Psoas muscle (tissue), 7 donors: ENCODE measurements at regions not wholly inside any gene's neighbourhood (a gene's known extent, or its start where the extent isn't known, plus 50 kb on each side); places are given as distances from the start of the nearest gene placed in this dataset.

ENCODE experiments used
- ATAC-seq, 4 donors: fragments of 200-7000 bp; cut with Tn5 transposase; one replicate each; pipeline ENCODE4 v1.9.1; 2020; ENCODE audit warnings: moderate library complexity in 3 of 4, mild to moderate bottlenecking in 2 of 4
- DNase-seq, 2 donors: peaks; one replicate each; pipeline ENCODE4 v3.0.0-alpha.2; 2020
- H3K27ac ChIP-seq: fragments of 200-600 bp; one replicate; pipeline ENCODE4 v1.8.0; 2022
- H3K27me3 ChIP-seq, 3 donors: fragments of 200-600 bp in 1 of 3; one replicate each; pipeline versions ENCODE4 v1.6.1 to v1.8.0; 2013 to 2022; ENCODE audit warnings: low read length in 2 of 3, mild to moderate bottlenecking in 2 of 3, moderate library complexity in 1 of 3; ENCODE audit not compliant: insufficient read depth in 3 of 3
- H3K36me3 ChIP-seq, 2 donors: fragments of 200-600 bp in 1 of 2; one replicate each; pipeline versions ENCODE4 v1.6.1 to v1.8.0; 2013 to 2022; ENCODE audit warnings: low read depth in 1 of 2, mild to moderate bottlenecking in 1 of 2, moderate library complexity in 1 of 2; ENCODE audit not compliant: insufficient read depth in 1 of 2
- H3K4me1 ChIP-seq: fragments of 200-600 bp; one replicate; pipeline ENCODE4 v1.8.0; 2022
- H3K4me3 ChIP-seq: fragments of 200-600 bp; one replicate; pipeline ENCODE4 v1.8.0; 2022; ENCODE audit warnings: mild to moderate bottlenecking
- H3K9me3 ChIP-seq: fragments of 200-600 bp; one replicate; pipeline ENCODE4 v1.8.0; 2022
- CTCF ChIP-seq: fragments of 200-600 bp; IDR thresholded peaks from one replicate; pipeline ENCODE4 v1.8.0; 2022; ENCODE audit warnings: antibody characterized with exemption
- WGBS, 3 donors: extraction: QIAGEN DNeasy Blood & Tissue Kit; methylation state at CpG; one replicate each; pipeline versions ENCODE4 v1.1.6 to v1.1.7; 2013; 5-methylcytosine and 5-hydroxymethylcytosine counted together
- intact Hi-C, 2 donors: fragments of 100-400 bp; cut with DNase I; formaldehyde crosslinking; loops; one replicate each; pipeline versions ENCODE4 v1.11.0 to v1.14.2; 2022
- donor health status: healthy with polysubstance abuse.
- donor health status: DM: no; HTN: no; CAD: no; lungs with moderate emphysema.
- donor health status: Bipolar disorder and iron deficiency.
- donor health status: healthy.
- donor health status: DM: yes; HTN: yes; CAD: no.
- donor health status: DM: no; HTN: no; CAD: no.
- donor health status: DM: yes; HTN: yes; CAD: no.

GRCh38 chr10:44619521-44619920 is 234.6 kb upstream of the CXCL12 start:
- TF ChIP-seq CTCF = no peak
- Histone ChIP-seq H3K27ac (no peak overlapping the region), H3K4me3 (no peak overlapping the region), H3K9me3 (no peaks in the 10 kb centered on the region), H3K4me1 (no peaks in the 10 kb centered on the region), H3K27me3 (no peaks in the 10 kb centered on the region), H3K36me3 (no peaks in the 10 kb centered on the region)
- WGBS, 3 donors = 0% methylated on average over 1 of the region's 1 CpG
- DNase-seq = no peak
- no peak for ATAC-seq
- intact Hi-C loops = no loop called here

- DNase-seq (no peak), ATAC-seq (no peak)
- H3K36me3 ChIP-seq = no peaks in the 10 kb centered on the region
- no peaks in the 10 kb centered on the region for H3K27me3 ChIP-seq
- no peak for TF ChIP-seq CTCF
- H3K27ac ChIP-seq = no peak overlapping the region
- no peaks in the 10 kb centered on the region for H3K4me1 ChIP-seq
- 48 to 56% (median 51%) methylated on average over 3 of the region's 3 CpGs for WGBS, 3 donors
- intact Hi-C loops = no loop called here
- no peaks in the 10 kb centered on the region for H3K9me3 ChIP-seq
- no peak overlapping the region for H3K4me3 ChIP-seq
Measured at GRCh38 chr10:44619975-44620374, 235.1 kb upstream of the CXCL12 start.

- no peak for DNase-seq
- H3K27me3 ChIP-seq = no peaks in the 10 kb centered on the region
- H3K9me3 ChIP-seq = no peaks in the 10 kb centered on the region
- no peaks in the 10 kb centered on the region for H3K36me3 ChIP-seq
- H3K27ac ChIP-seq = no peak overlapping the region
- ATAC-seq = no peak
- WGBS, 3 donors = 72 to 80% (median 76%) methylated on average over 6 of the region's 6 CpGs
- no peak overlapping the region for H3K4me3 ChIP-seq
- TF ChIP-seq CTCF = no peak
- intact Hi-C loops = no loop called here
- peaks cover 8% of the 10 kb centered on the region for H3K4me1 ChIP-seq
Measured at GRCh38 chr10:44627591-44628354, 242.9 kb upstream of the CXCL12 start.

- Histone ChIP-seq H3K4me3 (no peak overlapping the region), H3K27ac (no peak overlapping the region), H3K9me3 (no peaks in the 10 kb centered on the region), H3K36me3 (no peaks in the 10 kb centered on the region), H3K4me1 (peaks cover 8% of the 10 kb centered on the region), H3K27me3 (no peaks in the 10 kb centered on the region)
- peak in 2 of 4 donors; percentile 35 to 46 for ATAC-seq
- no peak for DNase-seq
- intact Hi-C loops = no loop called here
- 12 to 28% (median 20%) methylated on average over 2 of the region's 2 CpGs for WGBS, 3 donors
- TF ChIP-seq CTCF = no peak
Measured at GRCh38 chr10:44628921-44629320, 244.0 kb upstream of the CXCL12 start.

- H3K4me1 ChIP-seq = no peaks in the 10 kb centered on the region
- no peak for TF ChIP-seq CTCF
- H3K27ac ChIP-seq = no peak overlapping the region
- DNase-seq = no peak
- no peaks in the 10 kb centered on the region for H3K27me3 ChIP-seq
- intact Hi-C loops = no loop called here
- no peak for ATAC-seq
- WGBS, 3 donors = 84 to 95% (median 88%) methylated on average over 1 of the region's 1 CpG
- H3K4me3 ChIP-seq = no peak overlapping the region
- H3K9me3 ChIP-seq = no peaks in the 10 kb centered on the region
- H3K36me3 ChIP-seq = no peaks in the 10 kb centered on the region
Measured at GRCh38 chr10:44635176-44635575, 250.3 kb upstream of the CXCL12 start.
